ENCODE measurements at regions not wholly inside any gene's neighbourhood (a gene's known extent, or its start where the extent isn't known, plus 50 kb on each side); places are given as distances from the start of the nearest gene placed in this dataset.
"Not testable (repeated sequence)": the region's sequence is repeated elsewhere in the genome, so short reads cannot be mapped to it uniquely, and the experiment has no call there.

- no peak for DNase-seq (ENCODE audit: extremely low read depth in 1 of 2, low read depth in 1 of 2)
These were observed 137.2 kb downstream of the MZT1 start for GRCh38 chr13:72590091-72590740.

GRCh38 chr13:72586518-72586917 is 140.9 kb downstream of the MZT1 start:
- DNase-seq (ENCODE audit: extremely low read depth in 1 of 2, low read depth in 1 of 2), result no peak

- no peak for DNase-seq (ENCODE audit: extremely low read depth in 1 of 2, low read depth in 1 of 2)
These were observed 142.2 kb downstream of the MZT1 start for GRCh38 chr13:72585254-72585653.

GRCh38 chr13:72571191-72571590 is 156.2 kb downstream of the MZT1 start:
- DNase-seq (ENCODE audit: extremely low read depth in 1 of 2, low read depth in 1 of 2), result no peak

- no peak for DNase-seq (ENCODE audit: extremely low read depth in 1 of 2, low read depth in 1 of 2)
These were observed 157.4 kb downstream of the MZT1 start for GRCh38 chr13:72570019-72570418.

- no peak for DNase-seq (ENCODE audit: extremely low read depth in 1 of 2, low read depth in 1 of 2)
These were observed 159.9 kb downstream of the MZT1 start for GRCh38 chr13:72567566-72567965.

- DNase-seq (ENCODE audit: extremely low read depth in 1 of 2, low read depth in 1 of 2), result no peak
These were observed 160.9 kb downstream of the MZT1 start for GRCh38 chr13:72566526-72566925.

- DNase-seq (ENCODE audit: extremely low read depth in 1 of 2, low read depth in 1 of 2), result no peak
These were observed 161.5 kb downstream of the MZT1 start for GRCh38 chr13:72565893-72566292.

- DNase-seq (ENCODE audit: extremely low read depth in 1 of 2, low read depth in 1 of 2), result no peak
These were observed 164.7 kb downstream of the MZT1 start for GRCh38 chr13:72562686-72563085.

GRCh38 chr13:72561791-72562190 is 165.6 kb downstream of the MZT1 start:
- no peak for DNase-seq (ENCODE audit: extremely low read depth in 1 of 2, low read depth in 1 of 2)

- DNase-seq (ENCODE audit: extremely low read depth in 1 of 2, low read depth in 1 of 2), result no peak
These were observed 167.7 kb downstream of the MZT1 start for GRCh38 chr13:72559716-72560115.

GRCh38 chr13:72556945-72557344 is 170.5 kb downstream of the MZT1 start:
- no peak for DNase-seq (ENCODE audit: extremely low read depth in 1 of 2, low read depth in 1 of 2)

- no peak for DNase-seq (ENCODE audit: extremely low read depth in 1 of 2, low read depth in 1 of 2)
These were observed 171.8 kb downstream of the MZT1 start for GRCh38 chr13:72555601-72556000.

- DNase-seq (ENCODE audit: extremely low read depth in 1 of 2, low read depth in 1 of 2), result no peak
These were observed 174.7 kb downstream of the MZT1 start for GRCh38 chr13:72552731-72553130.

GRCh38 chr13:72545895-72546294 is 181.5 kb downstream of the MZT1 start:
- not testable (repeated sequence) for DNase-seq (ENCODE audit: extremely low read depth in 1 of 2, low read depth in 1 of 2)

- DNase-seq (ENCODE audit: extremely low read depth in 1 of 2, low read depth in 1 of 2), result no peak
These were observed 182.3 kb downstream of the MZT1 start for GRCh38 chr13:72545030-72545719.

GRCh38 chr13:72544042-72544441 is 183.4 kb downstream of the MZT1 start:
- no peak for DNase-seq (ENCODE audit: extremely low read depth in 1 of 2, low read depth in 1 of 2)

- no peak for DNase-seq (ENCODE audit: extremely low read depth in 1 of 2, low read depth in 1 of 2)
These were observed 185.2 kb downstream of the MZT1 start for GRCh38 chr13:72542241-72542640.

- DNase-seq (ENCODE audit: extremely low read depth in 1 of 2, low read depth in 1 of 2), result no peak
These were observed 185.8 kb downstream of the MZT1 start for GRCh38 chr13:72541674-72542073.

- DNase-seq (ENCODE audit: extremely low read depth in 1 of 2, low read depth in 1 of 2), result no peak
These were observed 186.5 kb downstream of the MZT1 start for GRCh38 chr13:72540881-72541280.

- DNase-seq (ENCODE audit: extremely low read depth in 1 of 2, low read depth in 1 of 2), result no peak
These were observed 187.5 kb downstream of the MZT1 start for GRCh38 chr13:72539925-72540324.

- no peak for DNase-seq (ENCODE audit: extremely low read depth in 1 of 2, low read depth in 1 of 2)
These were observed 189.6 kb downstream of the MZT1 start for GRCh38 chr13:72537782-72538181.

GRCh38 chr13:72537395-72537780 is 190.0 kb downstream of the MZT1 start:
- DNase-seq (ENCODE audit: extremely low read depth in 1 of 2, low read depth in 1 of 2), result no peak

Data from stimulated activated CD8-positive, alpha-beta memory T cell treated with anti-CD3 and anti-CD28 coated beads, Interleukin-7, amount 100 ng/mL, for 48 hours (primary cell).